Large intestine (tissue), 3 donors: ENCODE measurements at regions not wholly inside any gene's neighbourhood (a gene's known extent, or its start where the extent isn't known, plus 50 kb on each side); places are given as distances from the start of the nearest gene placed in this dataset.
"Not testable (repeated sequence)": the region's sequence is repeated elsewhere in the genome, so short reads cannot be mapped to it uniquely, and the experiment has no call there.

ENCODE experiments used
- DNase-seq, 2 donors: peaks; one replicate each; pipeline versions ENCODE4 v3.0.0 to v3.0.0-alpha.2; 2013
- H3K27ac ChIP-seq: one replicate; pipeline ENCODE4 v1.5.1; 2013; ENCODE audit warnings: low read length
- H3K27me3 ChIP-seq: 2 replicates; pipeline ENCODE4 v1.6.1; 2013; ENCODE audit warnings: low read length; ENCODE audit not compliant: control insufficient read depth, insufficient read depth
- H3K36me3 ChIP-seq: 2 replicates; pipeline ENCODE4 v1.6.1; 2013; ENCODE audit warnings: low read length; ENCODE audit not compliant: control insufficient read depth, insufficient read depth
- H3K4me1 ChIP-seq: one replicate; pipeline ENCODE4 v1.6.1; 2013; ENCODE audit warnings: low read length; ENCODE audit not compliant: control insufficient read depth, insufficient read depth
- H3K4me3 ChIP-seq: one replicate; pipeline ENCODE4 v1.5.1; 2013; ENCODE audit warnings: low read length
- H3K9me3 ChIP-seq: one replicate; pipeline ENCODE4 v1.6.1; 2013; ENCODE audit warnings: mild to moderate bottlenecking, low read depth, low read length, moderate library complexity; ENCODE audit not compliant: control insufficient read depth
- WGBS: methylation state at CpG from one replicate; pipeline ENCODE4 v1.1.5; 2013; ENCODE audit warnings: low lambda C conversion rate; ENCODE audit not compliant: insufficient coverage; 5-methylcytosine and 5-hydroxymethylcytosine counted together

- no peaks in the 10 kb centered on the region for H3K36me3 ChIP-seq
- H3K27me3 ChIP-seq = no peaks in the 10 kb centered on the region
- H3K4me1 ChIP-seq = no peaks in the 10 kb centered on the region
- DNase-seq = no peak
- no peak overlapping the region for H3K27ac ChIP-seq
- H3K4me3 ChIP-seq = no peak overlapping the region
- no peaks in the 10 kb centered on the region for H3K9me3 ChIP-seq
- 30% methylated on average over 2 of the region's 3 CpGs for WGBS
Measured at GRCh38 chr9:625613-626012, 215.9 kb upstream of the DMRT1 start.

DNA sequence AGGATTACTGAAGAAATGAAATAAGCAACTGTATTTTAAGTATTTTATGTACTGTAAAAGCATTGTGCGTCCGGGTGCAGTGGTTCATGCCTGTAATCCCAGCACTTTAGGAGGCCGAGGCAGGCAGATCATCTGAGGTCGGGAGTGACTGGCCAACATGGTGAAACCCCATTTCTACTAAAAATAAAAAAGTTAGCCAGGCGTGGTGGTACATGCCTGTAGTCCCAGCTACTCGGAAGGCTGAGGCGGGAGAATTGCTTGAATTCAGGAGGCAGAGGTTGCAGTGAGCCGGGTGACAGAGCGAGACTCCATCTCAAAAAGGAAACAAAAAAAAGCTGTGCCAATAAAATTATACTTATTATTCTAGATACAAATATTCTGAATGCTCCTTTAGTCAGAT is 215.4 kb upstream of the DMRT1 start:
- not testable (repeated sequence) for DNase-seq, H3K27ac ChIP-seq, H3K4me3 ChIP-seq, H3K4me1 ChIP-seq, H3K27me3 ChIP-seq, H3K36me3 ChIP-seq, H3K9me3 ChIP-seq
- 73% methylated on average over 4 of the region's 9 CpGs for WGBS

DNA sequence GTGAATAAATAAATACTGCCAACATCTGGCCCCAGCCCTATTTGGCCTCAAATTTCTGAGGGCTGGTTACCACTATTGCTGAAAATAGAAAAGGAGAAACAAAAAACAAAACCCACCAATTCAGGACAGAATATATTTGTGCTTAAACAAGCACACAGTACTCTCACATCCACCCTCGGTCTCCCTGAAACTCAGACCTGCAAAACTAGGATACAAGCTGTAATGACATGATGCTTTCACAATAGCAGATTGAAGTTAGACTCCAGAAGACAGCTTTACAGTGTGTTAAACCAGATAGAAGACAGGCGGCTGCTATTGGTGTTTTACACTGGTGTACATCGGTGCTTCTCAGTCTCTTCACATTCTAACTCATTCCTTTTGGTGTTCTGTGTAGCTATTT is 214.9 kb upstream of the DMRT1 start:
- H3K27ac ChIP-seq = no peak overlapping the region
- no CpG with 5 or more reads among the region's 3 CpGs for WGBS
- no peak overlapping the region for H3K4me3 ChIP-seq
- no peaks in the 10 kb centered on the region for H3K27me3 ChIP-seq
- H3K9me3 ChIP-seq = no peaks in the 10 kb centered on the region
- H3K36me3 ChIP-seq = no peaks in the 10 kb centered on the region
- DNase-seq = no peak
- no peaks in the 10 kb centered on the region for H3K4me1 ChIP-seq

GRCh38 chr9:627336-627970 is 214.0 kb upstream of the DMRT1 start:
- Histone ChIP-seq H3K9me3 (no peaks in the 10 kb centered on the region), H3K27ac (no peak overlapping the region), H3K4me1 (no peaks in the 10 kb centered on the region), H3K27me3 (no peaks in the 10 kb centered on the region), H3K4me3 (no peak overlapping the region), H3K36me3 (no peaks in the 10 kb centered on the region)
- 100% methylated on average over 1 of the region's 2 CpGs for WGBS
- no peak for DNase-seq

DNA sequence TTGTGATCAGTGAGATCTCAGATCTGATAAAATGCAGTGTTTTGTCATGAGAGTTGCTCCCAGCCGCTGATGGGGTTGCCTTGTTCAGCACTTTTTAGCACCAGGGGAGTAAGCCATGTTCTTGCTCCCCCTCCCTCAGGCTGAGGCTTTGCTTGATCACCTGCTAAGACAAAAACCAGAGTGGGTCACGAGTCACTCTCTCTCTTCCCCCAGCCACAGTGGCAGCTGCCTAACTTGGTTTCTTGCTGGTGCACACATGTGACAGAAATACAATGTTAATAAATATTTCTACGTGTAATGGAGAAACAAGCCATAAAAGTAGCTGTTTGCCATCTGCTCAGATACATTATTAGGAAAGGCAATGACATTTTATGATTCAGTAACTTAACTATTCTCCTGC is 212.4 kb upstream of the DMRT1 start:
- WGBS = no CpG with 5 or more reads among the region's 3 CpGs
- Histone ChIP-seq H3K36me3 (no peaks in the 10 kb centered on the region), H3K4me1 (no peaks in the 10 kb centered on the region), H3K27me3 (no peaks in the 10 kb centered on the region), H3K4me3 (no peak overlapping the region), H3K9me3 (peaks cover 7% of the 10 kb centered on the region), H3K27ac (no peak overlapping the region)
- no peak for DNase-seq

DNA sequence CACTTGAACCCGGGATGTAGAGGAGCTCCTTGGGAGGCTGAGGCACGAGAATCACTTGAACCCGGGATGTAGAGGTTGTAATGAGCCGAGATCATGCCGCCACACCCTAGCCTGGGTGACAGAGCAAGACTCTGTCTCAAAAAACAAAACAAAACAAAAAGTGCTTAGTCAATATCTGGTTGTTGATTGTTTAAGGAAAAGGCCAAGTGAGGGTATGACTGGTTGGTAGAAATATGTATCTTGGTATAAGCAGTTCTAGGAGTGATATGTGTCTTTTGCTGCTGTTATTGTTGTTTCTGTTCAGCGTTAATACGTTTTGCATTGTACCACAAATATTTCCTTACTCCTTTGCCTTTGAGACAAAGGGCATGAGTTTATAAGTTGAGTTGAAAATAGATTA is 210.7 kb upstream of the DMRT1 start:
- Histone ChIP-seq H3K4me3 (no peak overlapping the region), H3K4me1 (no peaks in the 10 kb centered on the region), H3K9me3 (peaks cover 7% of the 10 kb centered on the region), H3K27me3 (no peaks in the 10 kb centered on the region), H3K36me3 (no peaks in the 10 kb centered on the region), H3K27ac (no peak overlapping the region)
- WGBS = no CpG with 5 or more reads among the region's 7 CpGs
- DNase-seq = no peak

- H3K27ac ChIP-seq = no peak overlapping the region
- no peak for DNase-seq
- no peaks in the 10 kb centered on the region for H3K27me3 ChIP-seq
- H3K36me3 ChIP-seq = no peaks in the 10 kb centered on the region
- no peak overlapping the region for H3K4me3 ChIP-seq
- peaks cover 7% of the 10 kb centered on the region for H3K9me3 ChIP-seq
- H3K4me1 ChIP-seq = no peaks in the 10 kb centered on the region
- no CpG with 5 or more reads among the region's 1 CpG for WGBS
Measured at GRCh38 chr9:631596-631995, 209.9 kb upstream of the DMRT1 start.

DNA sequence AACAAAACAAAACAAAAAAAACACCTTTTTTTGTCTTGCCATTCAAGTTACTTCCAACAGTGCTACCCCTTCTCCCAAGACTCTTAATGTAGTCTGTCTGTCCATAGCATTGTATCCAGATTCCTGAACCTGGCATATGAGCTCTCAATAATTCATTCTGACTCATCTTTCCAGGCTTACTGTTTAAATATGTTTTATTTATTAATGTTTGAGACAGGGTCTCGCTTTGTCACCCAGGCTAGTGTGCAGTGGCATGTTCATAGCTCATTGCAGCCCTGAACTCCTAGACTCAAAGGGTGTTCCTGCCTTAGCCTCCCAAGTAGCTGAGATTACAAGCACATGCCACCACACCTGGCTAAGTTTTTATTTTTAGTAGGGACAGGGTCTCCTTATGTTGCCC is 208.0 kb upstream of the DMRT1 start:
- no peaks in the 10 kb centered on the region for H3K27me3 ChIP-seq
- peaks cover 7% of the 10 kb centered on the region for H3K9me3 ChIP-seq
- H3K27ac ChIP-seq = no peak overlapping the region
- H3K4me3 ChIP-seq = no peak overlapping the region
- H3K36me3 ChIP-seq = no peaks in the 10 kb centered on the region
- DNase-seq = no peak
- no peaks in the 10 kb centered on the region for H3K4me1 ChIP-seq
- no CpG with 5 or more reads among the region's 1 CpG for WGBS

GRCh38 chr9:636931-637591 is 204.4 kb upstream of the DMRT1 start:
- no peak overlapping the region for H3K4me3 ChIP-seq
- H3K27ac ChIP-seq = no peak overlapping the region
- no peaks in the 10 kb centered on the region for H3K4me1 ChIP-seq
- H3K9me3 ChIP-seq = peaks cover 7% of the 10 kb centered on the region
- no peak for DNase-seq
- no peaks in the 10 kb centered on the region for H3K36me3 ChIP-seq
- H3K27me3 ChIP-seq = no peaks in the 10 kb centered on the region
- WGBS = 86% methylated on average over 1 of the region's 1 CpG

- Histone ChIP-seq H3K36me3 (no peaks in the 10 kb centered on the region), H3K27me3 (no peaks in the 10 kb centered on the region), H3K27ac (no peak overlapping the region), H3K4me1 (no peaks in the 10 kb centered on the region), H3K9me3 (peaks cover 5% of the 10 kb centered on the region), H3K4me3 (no peak overlapping the region)
- no peak for DNase-seq
- WGBS = 50% methylated on average over 1 of the region's 3 CpGs
Measured at GRCh38 chr9:638152-638551, 203.3 kb upstream of the DMRT1 start.

DNA sequence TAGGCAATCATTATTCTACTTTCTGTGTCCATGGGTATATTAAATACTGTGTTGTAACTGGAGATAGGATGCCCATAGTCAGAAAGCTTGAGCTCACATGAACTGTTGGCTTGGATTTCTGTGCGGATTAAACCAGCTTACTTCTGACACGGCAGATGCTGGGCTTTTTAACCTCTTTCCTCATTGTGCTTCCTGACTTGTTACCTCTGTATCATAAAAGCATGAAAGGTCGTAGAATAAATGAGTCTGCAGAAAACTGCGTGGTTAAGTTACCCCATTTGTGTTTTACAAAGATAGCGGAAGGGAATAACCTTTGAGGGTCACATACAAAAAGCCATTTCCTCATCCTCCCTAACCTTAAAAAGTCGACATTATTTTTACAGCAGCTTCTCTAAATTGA is 199.5 kb upstream of the DMRT1 start:
- Histone ChIP-seq H3K27ac (no peak overlapping the region), H3K4me1 (no peaks in the 10 kb centered on the region), H3K27me3 (no peaks in the 10 kb centered on the region), H3K4me3 (no peak overlapping the region), H3K36me3 (no peaks in the 10 kb centered on the region), H3K9me3 (no peaks in the 10 kb centered on the region)
- WGBS = 20% methylated on average over 1 of the region's 6 CpGs
- DNase-seq = no peak
